Endodermal cell (in vitro differentiated cells): ENCODE measurements at regions not wholly inside any gene's neighbourhood (a gene's known extent, or its start where the extent isn't known, plus 50 kb on each side); places are given as distances from the start of the nearest gene placed in this dataset.

Experiments used
- DNase-seq: peaks from one replicate; pipeline ENCODE4 v3.0.0-alpha.2; 2017
- H3K27ac ChIP-seq: 2 replicates; pipeline ENCODE4 v1.5.1; 2013; ENCODE audit warnings: mild to moderate bottlenecking, low read depth, low read length, moderate library complexity
- H3K27me3 ChIP-seq: 2 replicates; pipeline ENCODE4 v1.6.1; 2013; ENCODE audit warnings: mild to moderate bottlenecking, low read length, moderate library complexity; ENCODE audit not compliant: insufficient read depth, control insufficient read depth, poor library complexity, severe bottlenecking
- H3K36me3 ChIP-seq: 2 replicates; pipeline ENCODE4 v1.7.0; 2013; ENCODE audit warnings: mild to moderate bottlenecking, low read length, moderate library complexity; ENCODE audit not compliant: control insufficient read depth, insufficient read depth
- H3K4me1 ChIP-seq: one replicate; pipeline ENCODE4 v1.7.0; 2013; ENCODE audit warnings: low read length; ENCODE audit not compliant: control insufficient read depth, insufficient read depth
- H3K4me3 ChIP-seq: 2 replicates; pipeline ENCODE4 v1.5.1; 2013; ENCODE audit warnings: mild to moderate bottlenecking, low read length, moderate library complexity
- H3K9ac ChIP-seq: 2 replicates; pipeline ENCODE4 v1.6.1; 2013; ENCODE audit warnings: mild to moderate bottlenecking, low read length, moderate library complexity; ENCODE audit not compliant: poor library complexity, severe bottlenecking; ENCODE audit errors: extremely low read depth
- H3K9me3 ChIP-seq: 2 replicates; pipeline ENCODE4 v1.6.1; 2013; ENCODE audit warnings: mild to moderate bottlenecking, low read length, moderate library complexity; ENCODE audit not compliant: control insufficient read depth
- H3K27ac Mint-ChIP-seq: 2 replicates; pipeline ENCODE4 v1.8.0; 2020; ENCODE audit warnings: mixed read lengths
- H3K27me3 Mint-ChIP-seq: 2 replicates; pipeline ENCODE4 v1.8.0; 2021; ENCODE audit warnings: mild to moderate bottlenecking, mixed read lengths; ENCODE audit not compliant: insufficient read depth
- H3K36me3 Mint-ChIP-seq: 2 replicates; pipeline ENCODE4 v1.8.0; 2020; ENCODE audit warnings: low read depth, mixed read lengths
- H3K4me1 Mint-ChIP-seq: 2 replicates; pipeline ENCODE4 v1.8.0; 2020; ENCODE audit warnings: mixed read lengths
- H3K4me3 Mint-ChIP-seq: 2 replicates; pipeline ENCODE4 v1.8.0; 2020; ENCODE audit warnings: mild to moderate bottlenecking, moderate library complexity, mixed read lengths
- H3K9me3 Mint-ChIP-seq: 2 replicates; pipeline ENCODE4 v1.8.0; 2020; ENCODE audit warnings: mild to moderate bottlenecking, mixed read lengths
- WGBS, 2 experiments: methylation state at CpG; one replicate each; pipeline versions ENCODE4 v1.1.5 to v1.1.7; 2013; ENCODE audit warnings: missing lambda C conversion rate in 2 of 2, mixed read lengths in 1 of 2; ENCODE audit not compliant: insufficient coverage in 1 of 2, insufficient read length in 1 of 2; 5-methylcytosine and 5-hydroxymethylcytosine counted together
- TF ChIP-seq, protein P1 (sequence below): fragments of 200-600 bp; sonication (generic); conservative IDR thresholded peaks from 2 replicates; pipeline ENCODE4 v1.5.0; 2021; ENCODE audit warnings: antibody characterized with exemption, mild to moderate bottlenecking

DNA sequence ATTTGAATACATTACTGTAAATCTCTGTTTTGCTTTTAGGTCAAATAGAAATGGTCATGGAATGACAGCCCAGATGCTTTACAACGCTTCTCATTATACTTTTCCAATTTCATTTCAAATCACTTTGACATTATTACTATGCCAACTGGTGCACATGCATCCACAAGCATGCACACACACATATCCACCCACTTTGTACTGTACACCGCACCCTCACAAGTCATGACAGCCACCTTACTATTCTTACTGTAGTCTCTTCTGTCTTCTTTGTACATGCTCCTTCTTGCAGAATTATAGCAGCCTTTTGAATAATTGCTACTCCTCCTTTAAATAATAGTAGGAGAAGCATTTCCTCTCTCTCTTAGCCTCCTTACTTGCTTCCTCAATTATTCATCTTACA is 1361.4 kb downstream of the ROBO1 start:
- Histone ChIP-seq H3K9ac (no peak overlapping the region), H3K27ac (no peak overlapping the region), H3K4me3 (no peak overlapping the region), H3K4me1 (no peaks in the 10 kb centered on the region), H3K27me3 (no peaks in the 10 kb centered on the region), H3K36me3 (no peaks in the 10 kb centered on the region), H3K9me3 (no peaks in the 10 kb centered on the region)
- Mint-ChIP-seq H3K27ac (no peak overlapping the region), H3K27me3 (no peaks in the 10 kb centered on the region), H3K4me1 (no peaks in the 10 kb centered on the region), H3K36me3 (no peaks in the 10 kb centered on the region), H3K9me3 (no peaks in the 10 kb centered on the region), H3K4me3 (no peak overlapping the region)
- TF ChIP-seq, protein P1, sequence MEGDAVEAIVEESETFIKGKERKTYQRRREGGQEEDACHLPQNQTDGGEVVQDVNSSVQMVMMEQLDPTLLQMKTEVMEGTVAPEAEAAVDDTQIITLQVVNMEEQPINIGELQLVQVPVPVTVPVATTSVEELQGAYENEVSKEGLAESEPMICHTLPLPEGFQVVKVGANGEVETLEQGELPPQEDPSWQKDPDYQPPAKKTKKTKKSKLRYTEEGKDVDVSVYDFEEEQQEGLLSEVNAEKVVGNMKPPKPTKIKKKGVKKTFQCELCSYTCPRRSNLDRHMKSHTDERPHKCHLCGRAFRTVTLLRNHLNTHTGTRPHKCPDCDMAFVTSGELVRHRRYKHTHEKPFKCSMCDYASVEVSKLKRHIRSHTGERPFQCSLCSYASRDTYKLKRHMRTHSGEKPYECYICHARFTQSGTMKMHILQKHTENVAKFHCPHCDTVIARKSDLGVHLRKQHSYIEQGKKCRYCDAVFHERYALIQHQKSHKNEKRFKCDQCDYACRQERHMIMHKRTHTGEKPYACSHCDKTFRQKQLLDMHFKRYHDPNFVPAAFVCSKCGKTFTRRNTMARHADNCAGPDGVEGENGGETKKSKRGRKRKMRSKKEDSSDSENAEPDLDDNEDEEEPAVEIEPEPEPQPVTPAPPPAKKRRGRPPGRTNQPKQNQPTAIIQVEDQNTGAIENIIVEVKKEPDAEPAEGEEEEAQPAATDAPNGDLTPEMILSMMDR, result no peak
- DNase-seq, result no peak
- WGBS, 2 experiments, result 86 to 100% methylated on average over 1 to 2 of the region's 2 CpGs

DNA sequence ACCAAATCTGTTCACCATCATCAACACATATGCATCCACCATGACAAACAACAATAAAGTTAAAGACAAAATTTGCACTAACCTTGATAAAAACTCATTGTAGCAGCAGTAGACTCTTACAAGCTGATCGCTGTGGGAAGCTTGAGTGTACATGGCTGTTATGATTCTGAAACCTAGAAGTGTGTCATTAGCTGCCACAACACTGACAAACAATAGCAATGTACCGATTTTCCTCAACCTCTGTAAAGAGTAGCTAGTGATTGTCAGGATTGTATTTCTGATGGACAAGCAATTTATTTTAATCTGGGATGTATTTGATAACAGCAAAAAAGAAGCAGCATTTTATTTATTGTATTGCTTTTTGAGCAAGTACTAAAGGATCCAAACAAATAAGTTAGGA is 1357.7 kb downstream of the ROBO1 start:
- DNase-seq, result no peak
- no peaks in the 10 kb centered on the region for H3K27me3 ChIP-seq
- no peak overlapping the region for H3K27ac ChIP-seq
- Mint-ChIP-seq H3K4me1 (no peaks in the 10 kb centered on the region), H3K36me3 (no peaks in the 10 kb centered on the region), H3K9me3 (no peaks in the 10 kb centered on the region), H3K27ac (no peak overlapping the region), H3K27me3 (no peaks in the 10 kb centered on the region), H3K4me3 (no peak overlapping the region)
- H3K4me3 ChIP-seq, result no peak overlapping the region
- no peak overlapping the region for H3K9ac ChIP-seq
- WGBS, 2 experiments, result 92 to 100% methylated on average over 1 to 2 of the region's 2 CpGs
- no peaks in the 10 kb centered on the region for H3K4me1 ChIP-seq
- TF ChIP-seq, protein P1, result no peak
- no peaks in the 10 kb centered on the region for H3K36me3 ChIP-seq
- H3K9me3 ChIP-seq, result no peaks in the 10 kb centered on the region

DNA sequence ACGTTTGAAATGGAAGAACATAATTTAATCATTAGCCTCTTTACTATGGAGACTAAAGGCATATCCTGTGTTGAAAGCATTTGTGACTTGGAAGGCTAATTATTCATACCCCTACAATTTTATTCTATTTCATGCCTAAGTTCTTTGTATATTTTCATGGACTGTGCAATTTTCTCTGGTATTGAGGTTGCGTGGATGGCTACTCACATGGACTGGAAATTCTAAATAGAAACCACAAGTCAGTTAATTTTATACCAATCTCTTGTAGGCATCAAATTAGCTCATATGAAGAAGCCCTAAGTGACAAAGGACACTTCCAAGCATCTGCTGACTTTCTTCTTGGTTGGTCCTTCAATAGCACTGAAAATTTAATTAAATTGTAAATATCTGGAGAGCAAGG is 1353.5 kb downstream of the ROBO1 start:
- Mint-ChIP-seq H3K4me1 (no peaks in the 10 kb centered on the region), H3K27ac (no peak overlapping the region), H3K36me3 (no peaks in the 10 kb centered on the region), H3K27me3 (no peaks in the 10 kb centered on the region), H3K9me3 (no peaks in the 10 kb centered on the region), H3K4me3 (no peak overlapping the region)
- TF ChIP-seq, protein P1, result no peak
- WGBS, 2 experiments, result 83% methylated on average over 2 of the region's 2 CpGs; no CpG with 5 or more reads in 1 of the 2 experiments
- H3K4me1 ChIP-seq, result no peaks in the 10 kb centered on the region
- no peaks in the 10 kb centered on the region for H3K36me3 ChIP-seq
- H3K4me3 ChIP-seq, result no peak overlapping the region
- no peak for DNase-seq
- H3K9ac ChIP-seq, result no peak overlapping the region
- H3K9me3 ChIP-seq, result no peaks in the 10 kb centered on the region
- no peaks in the 10 kb centered on the region for H3K27me3 ChIP-seq
- H3K27ac ChIP-seq, result no peak overlapping the region
